COLO829 (cell line): ENCODE measurements at regions not wholly inside any gene's neighbourhood (a gene's known extent, or its start where the extent isn't known, plus 50 kb on each side); places are given as distances from the start of the nearest gene placed in this dataset.
"Not testable (repeated sequence)": the region's sequence is repeated elsewhere in the genome, so short reads cannot be mapped to it uniquely, and the experiment has no call there.

Experiments
- DNase-seq: peaks from one replicate; pipeline ENCODE4 v3.0.0; 2012; ENCODE audit warnings: low spot score

DNA sequence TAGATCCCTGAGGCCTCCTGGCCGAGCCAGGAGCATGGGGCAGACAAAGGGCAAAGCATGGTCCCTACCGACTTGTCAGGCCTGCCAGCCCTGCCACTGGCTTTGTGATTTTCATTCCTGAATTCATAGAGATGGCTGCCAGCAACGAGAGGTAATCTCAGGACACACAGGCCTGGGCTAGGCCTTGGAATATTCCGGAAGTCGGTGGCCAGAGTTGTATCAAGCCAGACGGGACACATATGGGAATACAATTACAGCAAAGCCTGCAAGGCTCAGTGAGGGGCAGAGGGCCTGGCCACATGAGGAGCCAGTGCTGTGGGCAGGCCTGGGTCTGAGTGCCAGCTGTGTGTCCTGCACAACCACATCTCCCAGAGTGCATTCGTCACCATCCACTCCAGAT lies 72.4 kb upstream of the PLGLB2 start:
- DNase-seq = not testable (repeated sequence)

DNA sequence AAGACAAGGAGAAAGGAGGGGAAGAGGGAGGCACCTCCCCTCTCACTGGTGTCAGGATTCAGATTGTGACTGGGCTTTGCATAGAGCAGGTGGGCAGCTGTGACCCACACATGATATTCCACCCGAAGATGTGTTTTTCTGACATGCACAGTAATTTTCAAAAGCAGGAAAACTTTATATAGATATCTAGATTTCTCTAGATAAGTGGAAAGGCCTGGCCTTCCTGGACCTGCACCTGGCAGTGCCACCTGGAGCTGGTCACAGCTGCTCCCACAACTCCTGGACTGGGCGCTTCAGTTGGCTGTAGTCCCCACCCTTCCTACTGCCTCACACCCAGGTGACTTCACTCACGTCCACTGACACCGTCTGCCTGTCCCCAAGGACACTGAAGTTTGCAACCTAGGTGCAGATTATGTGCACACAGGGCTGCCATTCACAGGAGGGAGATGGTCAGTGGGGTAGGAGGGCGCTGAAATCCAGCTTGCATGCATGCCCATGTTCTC lies 70.4 kb upstream of the PLGLB2 start:
- not testable (repeated sequence) for DNase-seq

GRCh38 chr2:87678742-87679173 lies 69.1 kb upstream of the PLGLB2 start:
- not testable (repeated sequence) for DNase-seq

GRCh38 chr2:87679950-87680349 lies 67.9 kb upstream of the PLGLB2 start:
- not testable (repeated sequence) for DNase-seq

DNA sequence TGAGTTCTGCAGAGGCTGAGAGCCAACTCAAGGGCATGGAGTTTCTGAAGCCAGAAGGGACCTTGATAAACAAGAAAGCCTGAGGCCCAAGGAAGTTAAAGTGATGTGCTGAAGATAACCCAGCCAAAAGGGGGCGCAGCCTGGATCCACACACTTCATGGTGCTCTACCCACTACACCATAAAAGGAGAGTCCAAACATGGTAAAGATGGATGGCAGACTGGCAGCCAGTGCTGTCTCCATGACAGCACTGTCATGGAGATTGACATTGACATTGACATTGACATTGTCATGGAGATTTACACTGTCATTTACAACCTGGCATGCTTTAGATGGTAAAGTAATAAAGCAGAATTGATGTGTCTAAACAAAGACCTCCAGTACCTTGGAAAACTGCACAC lies 67.2 kb upstream of the PLGLB2 start:
- not testable (repeated sequence) for DNase-seq

DNA sequence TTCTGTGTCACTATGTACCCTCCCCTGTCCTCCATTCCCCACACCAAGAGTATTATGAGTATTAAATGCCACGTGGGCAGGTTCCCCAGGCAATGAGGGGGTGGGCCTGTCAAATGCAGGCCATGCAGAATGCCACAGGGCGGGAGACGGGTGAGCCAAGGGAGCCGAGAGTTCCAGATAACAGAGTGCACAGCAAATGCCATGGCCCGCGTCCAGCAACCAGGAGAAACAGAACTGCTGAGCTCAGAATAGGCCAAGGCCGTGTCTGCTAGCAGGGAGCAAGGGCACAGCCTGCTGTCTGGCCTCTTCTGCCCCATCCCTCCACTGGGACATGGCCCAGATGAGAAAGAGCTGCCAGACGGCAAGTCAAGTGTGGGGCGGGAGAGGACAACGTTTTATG lies 64.4 kb upstream of the PLGLB2 start:
- DNase-seq = not testable (repeated sequence)

DNA sequence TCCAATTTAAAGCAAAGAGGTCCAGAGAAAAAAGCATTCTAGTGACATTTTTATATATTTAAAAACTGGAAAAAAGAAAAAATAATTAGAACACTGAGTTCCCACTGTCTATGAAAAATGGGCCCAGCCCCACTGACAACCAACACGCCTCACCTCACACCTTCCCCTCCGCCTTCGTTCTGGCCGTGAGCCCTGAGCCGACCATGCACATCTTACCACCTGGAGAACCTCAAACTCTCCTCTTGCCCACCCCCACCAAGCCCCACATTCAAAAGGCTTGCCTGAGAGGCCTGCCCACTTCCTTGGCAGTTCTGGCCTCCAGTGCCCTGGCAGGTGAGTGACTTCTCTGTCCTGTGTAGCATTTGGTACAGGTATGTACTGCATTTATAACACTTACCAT lies 63.9 kb upstream of the PLGLB2 start:
- not testable (repeated sequence) for DNase-seq

- not testable (repeated sequence) for DNase-seq
Observed at GRCh38 chr2:87685558-87685957, 62.3 kb upstream of the PLGLB2 start.

GRCh38 chr2:87686873-87687549 lies 60.9 kb upstream of the PLGLB2 start:
- DNase-seq = not testable (repeated sequence)

- not testable (repeated sequence) for DNase-seq
Observed at GRCh38 chr2:87687550-87688270, 60.2 kb upstream of the PLGLB2 start.

- DNase-seq = not testable (repeated sequence)
Observed at GRCh38 chr2:87691899-87692592, 55.8 kb upstream of the PLGLB2 start.

DNA sequence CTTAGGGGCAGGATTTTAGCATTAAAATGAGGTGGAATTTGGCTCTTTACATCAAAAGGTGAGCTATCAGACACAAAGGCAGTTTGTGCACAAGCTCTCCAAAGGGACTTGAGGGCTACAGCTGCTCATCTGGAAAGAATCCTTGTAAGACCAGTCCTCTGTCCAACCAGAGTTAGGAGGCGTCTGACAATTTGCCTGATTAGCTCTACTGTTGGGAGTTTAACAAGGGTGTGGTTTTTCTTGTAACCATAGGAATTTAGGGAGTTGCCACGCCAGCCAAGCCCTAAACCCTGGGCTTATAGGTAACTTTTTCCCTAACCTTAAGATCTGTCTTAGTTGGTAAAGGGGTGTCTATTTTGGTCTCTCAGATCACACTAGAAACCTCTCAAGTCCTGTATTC lies 55.0 kb upstream of the PLGLB2 start:
- not testable (repeated sequence) for DNase-seq

DNA sequence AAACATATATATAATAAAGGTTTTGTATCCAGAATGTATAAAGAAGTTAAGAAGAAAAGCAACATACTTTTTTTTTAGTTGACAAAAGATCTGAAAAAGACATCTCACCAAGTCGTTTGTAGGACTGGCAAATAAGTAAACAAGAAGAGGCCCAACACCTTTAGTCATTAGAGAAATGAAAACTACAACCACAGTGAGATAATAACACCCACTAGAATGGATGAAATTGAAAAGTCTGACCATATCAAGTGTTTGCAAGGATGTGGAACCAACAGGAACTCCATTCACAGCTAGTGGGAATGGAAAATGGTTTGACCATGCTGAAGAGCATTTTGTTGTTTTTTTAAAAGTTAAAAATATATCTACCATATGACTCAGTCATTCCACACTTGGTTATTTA lies 54.0 kb upstream of the PLGLB2 start:
- not testable (repeated sequence) for DNase-seq

GRCh38 chr2:87695596-87696323 lies 52.1 kb upstream of the PLGLB2 start:
- DNase-seq = not testable (repeated sequence)
